ENCODE measurements at regions not wholly inside any gene's neighbourhood (a gene's known extent, or its start where the extent isn't known, plus 50 kb on each side); places are given as distances from the start of the nearest gene placed in this dataset.
"Not testable (repeated sequence)": the region's sequence is repeated elsewhere in the genome, so short reads cannot be mapped to it uniquely, and the experiment has no call there.

- DNase-seq (ENCODE audit: low read depth) = no peak
Observed at GRCh38 chr20:48440916-48441315, 386.9 kb downstream of the PREX1 start.

GRCh38 chr20:48440261-48440660, 387.5 kb downstream of the PREX1 start:
- not testable (repeated sequence) for DNase-seq (ENCODE audit: low read depth)

- DNase-seq (ENCODE audit: low read depth) = no peak
Observed at GRCh38 chr20:48437146-48437545, 390.7 kb downstream of the PREX1 start.

- DNase-seq (ENCODE audit: low read depth) = not testable (repeated sequence)
Observed at GRCh38 chr20:48436609-48437008, 391.2 kb downstream of the PREX1 start.

- no peak for DNase-seq (ENCODE audit: low read depth)
Observed at GRCh38 chr20:48433178-48433577, 394.6 kb downstream of the PREX1 start.

GRCh38 chr20:48432494-48432832, 395.3 kb downstream of the PREX1 start:
- no peak for DNase-seq (ENCODE audit: low read depth)

- no peak for DNase-seq (ENCODE audit: low read depth)
Observed at GRCh38 chr20:48431653-48432493, 395.9 kb downstream of the PREX1 start.

- DNase-seq (ENCODE audit: low read depth) = no peak
Observed at GRCh38 chr20:48426630-48427029, 401.2 kb downstream of the PREX1 start.

GRCh38 chr20:48425817-48426612, 401.8 kb downstream of the PREX1 start:
- DNase-seq (ENCODE audit: low read depth) = no peak

- no peak for DNase-seq (ENCODE audit: low read depth)
Observed at GRCh38 chr20:48425321-48425720, 402.5 kb downstream of the PREX1 start.

GRCh38 chr20:48422242-48422960, 405.4 kb downstream of the PREX1 start:
- no peak for DNase-seq (ENCODE audit: low read depth)

- no peak for DNase-seq (ENCODE audit: low read depth)
Observed at GRCh38 chr20:48421547-48421946, 406.3 kb downstream of the PREX1 start.

GRCh38 chr20:48420176-48420575, 407.6 kb downstream of the PREX1 start:
- no peak for DNase-seq (ENCODE audit: low read depth)

- no peak for DNase-seq (ENCODE audit: low read depth)
Observed at GRCh38 chr20:48419173-48419572, 408.6 kb downstream of the PREX1 start.

- no peak for DNase-seq (ENCODE audit: low read depth)
Observed at GRCh38 chr20:48416002-48416401, 411.8 kb downstream of the PREX1 start.

GRCh38 chr20:48414786-48415185, 413.0 kb downstream of the PREX1 start:
- no peak for DNase-seq (ENCODE audit: low read depth)

GRCh38 chr20:48411919-48412522, 415.8 kb downstream of the PREX1 start:
- no peak for DNase-seq (ENCODE audit: low read depth)

- no peak for DNase-seq (ENCODE audit: low read depth)
Observed at GRCh38 chr20:48411245-48411644, 416.6 kb downstream of the PREX1 start.

- no peak for DNase-seq (ENCODE audit: low read depth)
Observed at GRCh38 chr20:48409055-48409615, 418.7 kb downstream of the PREX1 start.

GRCh38 chr20:48407710-48408109, 420.1 kb downstream of the PREX1 start:
- DNase-seq (ENCODE audit: low read depth) = no peak

GRCh38 chr20:48406912-48407340, 420.9 kb downstream of the PREX1 start:
- no peak for DNase-seq (ENCODE audit: low read depth)

GRCh38 chr20:48406498-48406897, 421.3 kb downstream of the PREX1 start:
- DNase-seq (ENCODE audit: low read depth) = no peak
